Stimulated activated naive CD8-positive, alpha-beta T cell treated with anti-CD3 and anti-CD28 coated beads, Interleukin-15, Interleukin-2, amounts not matched to agents 100 ng/mL and 50 ng/mL, for 24 hours (primary cell): ENCODE measurements at regions not wholly inside any gene's neighbourhood (a gene's known extent, or its start where the extent isn't known, plus 50 kb on each side); places are given as distances from the start of the nearest gene placed in this dataset.

ENCODE experiments used
- H3K27ac Mint-ChIP-seq: one replicate; pipeline ENCODE4 v1.8.0; 2021; ENCODE audit warnings: mild to moderate bottlenecking, mixed read lengths
- H3K27me3 Mint-ChIP-seq: one replicate; pipeline ENCODE4 v1.8.0; 2021; ENCODE audit warnings: mixed read lengths
- H3K36me3 Mint-ChIP-seq: one replicate; pipeline ENCODE4 v1.8.0; 2021; ENCODE audit warnings: low read depth, mixed read lengths
- H3K4me1 Mint-ChIP-seq: one replicate; pipeline ENCODE4 v1.8.0; 2021; ENCODE audit warnings: low read depth, mixed read lengths
- H3K4me3 Mint-ChIP-seq: one replicate; pipeline ENCODE4 v1.8.0; 2021; ENCODE audit warnings: mild to moderate bottlenecking, mixed read lengths
- H3K9me3 Mint-ChIP-seq: one replicate; pipeline ENCODE4 v1.8.0; 2021; ENCODE audit warnings: mixed read lengths

- no peak overlapping the region for H3K27ac Mint-ChIP-seq
- H3K4me1 Mint-ChIP-seq, result no peaks in the 10 kb centered on the region
- H3K9me3 Mint-ChIP-seq, result no peaks in the 10 kb centered on the region
- H3K4me3 Mint-ChIP-seq, result no peak overlapping the region
- H3K27me3 Mint-ChIP-seq, result peaks cover 12% of the 10 kb centered on the region
- no peaks in the 10 kb centered on the region for H3K36me3 Mint-ChIP-seq
Measured at GRCh38 chr20:4491643-4492042, 194.6 kb upstream of the PRNP start.

DNA sequence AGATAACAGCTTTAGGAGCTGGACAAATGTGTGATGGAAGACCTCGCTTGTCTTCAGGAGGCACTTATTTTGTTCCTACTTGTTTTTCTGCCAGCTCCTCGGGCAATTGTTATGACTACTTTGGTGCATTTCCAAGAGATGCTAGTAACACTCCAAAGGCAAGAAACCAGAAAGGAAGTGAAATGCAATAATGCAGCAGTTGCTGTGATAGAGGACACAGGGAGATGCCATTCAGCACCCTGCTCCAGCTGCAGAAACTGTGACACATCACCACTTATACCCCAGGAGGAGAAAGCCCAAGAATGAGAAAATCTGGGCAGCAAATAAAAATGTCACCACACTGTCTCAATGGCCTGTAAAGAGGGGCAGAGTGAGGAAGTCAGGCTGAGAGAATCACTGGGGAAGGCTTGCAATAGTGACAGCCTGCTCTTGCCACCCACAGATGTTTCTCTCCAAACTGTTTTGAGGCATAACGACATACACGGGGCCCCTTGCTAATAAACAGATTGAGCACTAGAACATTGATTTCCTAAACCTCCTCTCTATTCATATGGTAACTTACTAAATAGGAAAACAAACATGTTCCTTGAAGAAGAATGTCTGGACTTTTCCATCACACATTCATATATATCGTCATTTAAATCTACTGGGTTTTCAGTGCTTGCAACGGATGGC, 195.5 kb upstream of the PRNP start:
- no peaks in the 10 kb centered on the region for H3K36me3 Mint-ChIP-seq
- peaks cover 13% of the 10 kb centered on the region for H3K27me3 Mint-ChIP-seq
- no peaks in the 10 kb centered on the region for H3K9me3 Mint-ChIP-seq
- H3K27ac Mint-ChIP-seq, result no peak overlapping the region
- no peaks in the 10 kb centered on the region for H3K4me1 Mint-ChIP-seq
- H3K4me3 Mint-ChIP-seq, result no peak overlapping the region

- Mint-ChIP-seq H3K27me3 (peaks cover 13% of the 10 kb centered on the region), H3K36me3 (no peaks in the 10 kb centered on the region), H3K4me1 (no peaks in the 10 kb centered on the region), H3K4me3 (no peak overlapping the region), H3K9me3 (no peaks in the 10 kb centered on the region), H3K27ac (no peak overlapping the region)
Measured at GRCh38 chr20:4490045-4490444, 196.2 kb upstream of the PRNP start.

DNA sequence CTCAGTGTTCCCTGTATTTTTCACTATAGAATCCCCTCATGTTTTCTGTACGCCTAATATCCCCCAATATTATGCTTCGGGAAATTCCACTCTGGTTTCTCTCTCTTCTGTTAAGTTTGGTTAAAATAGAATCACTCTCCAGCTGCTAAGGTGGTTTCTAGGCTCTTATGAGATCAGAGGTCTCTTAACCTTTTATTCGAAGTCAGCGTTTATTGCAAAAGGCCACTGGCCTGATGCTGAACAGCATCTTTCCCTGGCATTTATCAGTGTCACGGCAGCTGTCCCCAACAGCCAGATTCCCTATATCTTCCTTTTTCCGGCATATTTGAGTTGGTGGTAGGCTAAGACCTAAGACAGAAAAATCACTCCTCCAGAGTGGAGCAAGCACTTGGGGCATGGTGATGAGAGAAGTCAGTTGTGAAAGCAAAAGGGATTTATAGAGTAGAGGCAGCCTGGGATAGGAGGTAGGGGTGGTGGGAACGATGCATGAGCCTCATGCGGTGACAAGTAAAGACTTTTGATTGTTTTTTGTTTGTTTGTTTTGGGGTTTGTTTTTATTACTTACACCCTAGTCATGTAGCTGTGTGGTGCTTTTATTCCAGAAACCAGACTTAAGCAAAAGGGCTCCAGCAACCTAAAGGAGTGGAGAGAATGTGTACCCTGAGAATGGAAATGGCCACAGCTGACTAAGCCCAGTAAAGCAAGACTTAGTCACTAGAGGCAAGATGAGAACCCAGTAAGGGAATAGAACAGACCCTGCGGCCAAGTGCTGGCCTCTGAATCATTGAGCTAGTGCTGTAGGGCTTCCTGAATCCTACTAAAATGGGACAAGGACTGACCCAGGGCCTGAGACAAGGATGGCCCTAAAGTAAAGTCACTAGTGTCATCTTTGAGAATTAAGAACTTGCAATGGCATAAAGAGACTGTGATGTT, 197.6 kb upstream of the PRNP start:
- H3K27ac Mint-ChIP-seq, result no peak overlapping the region
- no peak overlapping the region for H3K4me3 Mint-ChIP-seq
- H3K4me1 Mint-ChIP-seq, result no peaks in the 10 kb centered on the region
- H3K9me3 Mint-ChIP-seq, result no peaks in the 10 kb centered on the region
- H3K36me3 Mint-ChIP-seq, result no peaks in the 10 kb centered on the region
- H3K27me3 Mint-ChIP-seq, result peaks cover 19% of the 10 kb centered on the region

GRCh38 chr20:4484379-4484997, 201.8 kb upstream of the PRNP start:
- Mint-ChIP-seq H3K36me3 (no peaks in the 10 kb centered on the region), H3K27ac (no peak overlapping the region), H3K4me1 (no peaks in the 10 kb centered on the region), H3K9me3 (no peaks in the 10 kb centered on the region), H3K27me3 (peaks cover 19% of the 10 kb centered on the region), H3K4me3 (no peak overlapping the region)

- H3K27me3 Mint-ChIP-seq, result peaks cover 19% of the 10 kb centered on the region
- no peaks in the 10 kb centered on the region for H3K4me1 Mint-ChIP-seq
- no peaks in the 10 kb centered on the region for H3K9me3 Mint-ChIP-seq
- no peaks in the 10 kb centered on the region for H3K36me3 Mint-ChIP-seq
- H3K27ac Mint-ChIP-seq, result no peak overlapping the region
- no peak overlapping the region for H3K4me3 Mint-ChIP-seq
Measured at GRCh38 chr20:4483961-4484360, 202.3 kb upstream of the PRNP start.

GRCh38 chr20:4483486-4483885, 202.8 kb upstream of the PRNP start:
- H3K4me3 Mint-ChIP-seq, result no peak overlapping the region
- no peak overlapping the region for H3K27ac Mint-ChIP-seq
- H3K4me1 Mint-ChIP-seq, result no peaks in the 10 kb centered on the region
- peaks cover 19% of the 10 kb centered on the region for H3K27me3 Mint-ChIP-seq
- no peaks in the 10 kb centered on the region for H3K9me3 Mint-ChIP-seq
- no peaks in the 10 kb centered on the region for H3K36me3 Mint-ChIP-seq

GRCh38 chr20:4480104-4480503, 206.2 kb upstream of the PRNP start:
- Mint-ChIP-seq H3K4me3 (no peak overlapping the region), H3K4me1 (no peaks in the 10 kb centered on the region), H3K27ac (no peak overlapping the region), H3K36me3 (no peaks in the 10 kb centered on the region), H3K27me3 (peaks cover 22% of the 10 kb centered on the region), H3K9me3 (no peaks in the 10 kb centered on the region)

- Mint-ChIP-seq H3K9me3 (no peaks in the 10 kb centered on the region), H3K4me1 (no peaks in the 10 kb centered on the region), H3K36me3 (no peaks in the 10 kb centered on the region), H3K27me3 (peaks cover 21% of the 10 kb centered on the region), H3K27ac (no peak overlapping the region), H3K4me3 (no peak overlapping the region)
Measured at GRCh38 chr20:4476903-4477500, 209.3 kb upstream of the PRNP start.

DNA sequence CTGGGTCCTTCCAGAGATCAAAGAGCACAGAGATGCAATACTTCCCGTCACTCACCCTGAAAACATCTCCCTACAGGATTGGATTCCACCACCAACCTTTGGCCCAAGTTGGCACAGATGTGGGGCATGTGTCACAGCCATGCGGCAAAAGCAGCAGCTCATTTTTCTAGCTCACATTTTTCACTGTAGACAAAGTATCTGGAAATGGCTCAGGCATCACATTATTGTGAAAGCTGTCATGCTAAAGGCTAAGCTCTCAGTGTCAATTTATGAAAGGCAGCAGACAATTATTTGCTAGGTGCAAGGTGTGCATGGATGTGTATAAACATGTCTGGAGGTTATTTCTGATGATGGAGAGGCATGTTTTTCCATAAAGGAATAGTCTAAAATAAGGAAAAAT, 213.3 kb upstream of the PRNP start:
- Mint-ChIP-seq H3K27ac (no peak overlapping the region), H3K9me3 (no peaks in the 10 kb centered on the region), H3K4me1 (no peaks in the 10 kb centered on the region), H3K27me3 (peaks cover 18% of the 10 kb centered on the region), H3K4me3 (no peak overlapping the region), H3K36me3 (no peaks in the 10 kb centered on the region)

DNA sequence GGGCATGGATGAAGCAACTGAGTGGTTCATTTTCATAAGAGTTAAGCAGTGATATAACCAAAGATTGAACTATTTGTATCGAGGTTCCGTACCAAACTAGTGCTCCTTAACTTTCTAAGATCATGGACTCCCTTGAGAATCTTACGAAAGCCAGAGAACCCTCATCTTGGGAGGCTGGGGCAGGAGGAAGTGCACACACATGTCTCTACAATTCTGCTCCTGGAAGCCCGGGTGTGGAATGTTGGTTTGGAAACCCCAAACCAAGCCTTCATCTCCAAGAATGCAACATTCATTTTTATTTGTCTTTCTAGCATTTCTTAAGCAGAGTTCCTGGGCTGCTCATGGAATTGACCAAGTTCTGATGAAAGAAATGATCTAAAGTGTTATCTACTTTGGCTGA, 215.0 kb upstream of the PRNP start:
- Mint-ChIP-seq H3K36me3 (no peaks in the 10 kb centered on the region), H3K4me3 (no peak overlapping the region), H3K27ac (no peak overlapping the region), H3K9me3 (no peaks in the 10 kb centered on the region), H3K27me3 (peaks cover 17% of the 10 kb centered on the region), H3K4me1 (no peaks in the 10 kb centered on the region)

GRCh38 chr20:4470375-4470774, 215.9 kb upstream of the PRNP start:
- Mint-ChIP-seq H3K27me3 (peaks cover 9% of the 10 kb centered on the region), H3K9me3 (no peaks in the 10 kb centered on the region), H3K4me1 (no peaks in the 10 kb centered on the region), H3K4me3 (no peak overlapping the region), H3K36me3 (no peaks in the 10 kb centered on the region), H3K27ac (no peak overlapping the region)

DNA sequence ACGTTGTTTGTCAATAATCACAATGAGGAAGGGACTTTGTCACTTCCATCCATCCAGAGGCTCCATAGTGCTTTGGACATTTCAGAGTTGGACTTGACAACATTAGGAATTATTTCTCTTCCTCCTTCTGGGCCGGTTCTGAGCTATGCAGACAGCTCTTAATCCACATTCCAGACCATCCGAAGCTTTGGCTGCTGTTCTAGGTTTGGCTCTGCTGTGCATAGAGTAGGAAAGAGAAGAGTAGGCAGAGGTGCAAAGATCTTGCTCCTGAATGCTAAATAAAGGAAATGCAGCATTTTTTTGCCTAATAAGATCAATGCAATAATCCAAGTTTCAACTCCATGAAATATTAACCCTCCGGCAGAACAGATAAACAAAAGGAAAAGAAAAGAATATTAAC, 216.3 kb upstream of the PRNP start:
- H3K27ac Mint-ChIP-seq, result no peak overlapping the region
- H3K9me3 Mint-ChIP-seq, result no peaks in the 10 kb centered on the region
- H3K4me1 Mint-ChIP-seq, result no peaks in the 10 kb centered on the region
- no peaks in the 10 kb centered on the region for H3K36me3 Mint-ChIP-seq
- H3K27me3 Mint-ChIP-seq, result peaks cover 9% of the 10 kb centered on the region
- no peak overlapping the region for H3K4me3 Mint-ChIP-seq

DNA sequence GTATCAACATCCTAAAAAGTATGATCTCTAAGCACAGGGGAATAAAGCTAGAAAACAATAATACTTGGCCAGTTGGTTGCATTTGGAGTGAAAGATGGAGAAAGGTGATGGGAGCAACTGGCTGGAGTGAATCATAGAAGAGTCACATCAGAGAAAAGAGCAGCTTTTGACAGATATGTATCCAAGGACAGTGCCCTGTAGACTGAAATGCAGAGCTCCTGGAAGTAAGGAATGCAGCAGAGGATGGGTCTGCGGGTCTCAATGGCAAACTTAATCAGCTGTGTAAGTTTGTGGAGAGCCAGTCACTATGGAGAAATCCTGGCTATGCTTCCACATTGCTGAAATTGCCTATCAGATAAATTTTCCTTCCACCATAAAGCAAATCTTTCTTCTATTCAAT, 218.1 kb upstream of the PRNP start:
- Mint-ChIP-seq H3K4me3 (no peak overlapping the region), H3K27me3 (peaks cover 9% of the 10 kb centered on the region), H3K4me1 (no peaks in the 10 kb centered on the region)

More for the DNA sequence above, 218.1 kb upstream of the PRNP start:
- Mint-ChIP-seq H3K27ac (no peak overlapping the region), H3K9me3 (no peaks in the 10 kb centered on the region), H3K36me3 (no peaks in the 10 kb centered on the region)
